Small intestine (tissue), 7 donors: ENCODE measurements at regions not wholly inside any gene's neighbourhood (a gene's known extent, or its start where the extent isn't known, plus 50 kb on each side); places are given as distances from the start of the nearest gene placed in this dataset.

Experiments used
- DNase-seq, 2 donors: peaks; one replicate each; pipeline versions ENCODE4 v3.0.0 to v3.0.0-alpha.2; 2013
- FAIRE-seq: peaks from 2 replicates; lab custom pipeline; 2012; peaks lifted over from hg19 to GRCh38; lab: Jason Lieb, UNC
- H3K27ac ChIP-seq, 3 donors: one replicate each; pipeline ENCODE4 v1.5.1; 2013; ENCODE audit warnings: low read length in 2 of 3, mild to moderate bottlenecking in 2 of 3, control low read depth in 1 of 3, inconsistent platforms in 1 of 3, low read depth in 1 of 3, moderate library complexity in 1 of 3
- H3K27me3 ChIP-seq, 3 donors: one replicate each; pipeline ENCODE4 v1.6.1; 2013; ENCODE audit warnings: low read length in 3 of 3, inconsistent platforms in 1 of 3; ENCODE audit not compliant: control insufficient read depth in 3 of 3, insufficient read depth in 3 of 3
- H3K36me3 ChIP-seq, 3 donors: one replicate each; pipeline ENCODE4 v1.6.1; 2013; ENCODE audit warnings: low read length in 3 of 3, inconsistent platforms in 1 of 3, low read depth in 1 of 3, mild to moderate bottlenecking in 1 of 3, moderate library complexity in 1 of 3; ENCODE audit not compliant: control insufficient read depth in 3 of 3, insufficient read depth in 2 of 3
- H3K4me1 ChIP-seq, 3 donors: one replicate each; pipeline ENCODE4 v1.6.1; 2013; ENCODE audit warnings: low read length in 2 of 3, inconsistent platforms in 1 of 3, low read depth in 1 of 3, mild to moderate bottlenecking in 1 of 3, moderate library complexity in 1 of 3; ENCODE audit not compliant: control insufficient read depth in 3 of 3, insufficient read depth in 2 of 3
- H3K4me3 ChIP-seq, 3 donors: one replicate each; pipeline ENCODE4 v1.5.1; 2013; ENCODE audit warnings: low read length in 3 of 3, control low read depth in 1 of 3, inconsistent platforms in 1 of 3, low read depth in 1 of 3, mild to moderate bottlenecking in 1 of 3, moderate library complexity in 1 of 3
- H3K9me3 ChIP-seq, 2 donors: one replicate each; pipeline ENCODE4 v1.6.1; 2013; ENCODE audit warnings: low read depth in 1 of 2, low read length in 1 of 2; ENCODE audit not compliant: control insufficient read depth in 2 of 2, insufficient read depth in 1 of 2
- WGBS, 3 donors: extraction: QIAGEN DNeasy Blood & Tissue Kit; methylation state at CpG; one replicate each; pipeline ENCODE4 v1.1.7; 2013; 5-methylcytosine and 5-hydroxymethylcytosine counted together
- donor health status: healthy with polysubstance abuse.
- donor health status: control.
- donor health status: control.
- donor health status: Bipolar disorder and iron deficiency.
- donor health status: healthy.

- no peaks in the 10 kb centered on the region for H3K36me3 ChIP-seq
- no peak overlapping the region for H3K4me3 ChIP-seq
- no peaks in the 10 kb centered on the region for H3K4me1 ChIP-seq
- no peak for DNase-seq
- WGBS, 3 donors: 60 to 68% (median 61%) methylated on average over 9 of the region's 9 CpGs
- no peak overlapping the region for H3K27ac ChIP-seq
- H3K27me3 ChIP-seq: no peaks in the 10 kb centered on the region
- H3K9me3 ChIP-seq: peaks cover 0 to 12% of the 10 kb centered on the region in 2 donors
- no peak for FAIRE-seq
Observed at GRCh38 chr10:2120746-2121145, 383.4 kb upstream of the ADARB2 start.

GRCh38 chr10:2119316-2119715, 382.0 kb upstream of the ADARB2 start:
- no peak for DNase-seq
- Histone ChIP-seq H3K4me1 (no peaks in the 10 kb centered on the region), H3K27ac (no peak overlapping the region), H3K36me3 (no peaks in the 10 kb centered on the region), H3K27me3 (no peaks in the 10 kb centered on the region), H3K4me3 (no peak overlapping the region), H3K9me3 (peaks cover 0 to 12% of the 10 kb centered on the region in 2 donors)
- WGBS, 3 donors: 79 to 88% (median 80%) methylated on average over 6 of the region's 6 CpGs
- FAIRE-seq: no peak

GRCh38 chr10:2118201-2118600, 380.9 kb upstream of the ADARB2 start:
- Histone ChIP-seq H3K9me3 (peaks cover 0 to 12% of the 10 kb centered on the region in 2 donors), H3K36me3 (no peaks in the 10 kb centered on the region), H3K27me3 (no peaks in the 10 kb centered on the region), H3K4me3 (no peak overlapping the region), H3K27ac (no peak overlapping the region), H3K4me1 (no peaks in the 10 kb centered on the region)
- no peak for DNase-seq
- WGBS, 3 donors: 91 to 99% (median 94%) methylated on average over 3 of the region's 3 CpGs
- FAIRE-seq: no peak

- DNase-seq (no peak), FAIRE-seq (no peak)
- Histone ChIP-seq H3K27ac (no peak overlapping the region), H3K9me3 (peaks cover 0 to 12% of the 10 kb centered on the region in 2 donors), H3K36me3 (no peaks in the 10 kb centered on the region), H3K4me1 (no peaks in the 10 kb centered on the region), H3K4me3 (no peak overlapping the region), H3K27me3 (no peaks in the 10 kb centered on the region)
- 88 to 100% (median 100%) methylated on average over 1 of the region's 1 CpG for WGBS, 3 donors
Observed at GRCh38 chr10:2117641-2118040, 380.3 kb upstream of the ADARB2 start.

- H3K9me3 ChIP-seq: peaks cover 0 to 4% of the 10 kb centered on the region in 2 donors
- H3K36me3 ChIP-seq: no peaks in the 10 kb centered on the region
- FAIRE-seq (no peak), DNase-seq (no peak)
- no peaks in the 10 kb centered on the region for H3K27me3 ChIP-seq
- 71 to 78% (median 72%) methylated on average over 8 of the region's 8 CpGs for WGBS, 3 donors
- no peak overlapping the region for H3K27ac ChIP-seq
- no peak overlapping the region for H3K4me3 ChIP-seq
- no peaks in the 10 kb centered on the region for H3K4me1 ChIP-seq
Observed at GRCh38 chr10:2111965-2112364, 374.6 kb upstream of the ADARB2 start.

GRCh38 chr10:2108496-2108895, 371.2 kb upstream of the ADARB2 start:
- H3K27ac ChIP-seq: no peak overlapping the region
- no peaks in the 10 kb centered on the region for H3K4me1 ChIP-seq
- no peaks in the 10 kb centered on the region for H3K9me3 ChIP-seq
- no peaks in the 10 kb centered on the region for H3K36me3 ChIP-seq
- no peak overlapping the region for H3K4me3 ChIP-seq
- DNase-seq: no peak
- WGBS, 3 donors: 89 to 95% (median 92%) methylated on average over 1 of the region's 1 CpG
- no peak for FAIRE-seq
- H3K27me3 ChIP-seq: no peaks in the 10 kb centered on the region

- WGBS, 3 donors: 67 to 80% (median 77%) methylated on average over 2 of the region's 2 CpGs
- DNase-seq (no peak), FAIRE-seq (no peak)
- no peaks in the 10 kb centered on the region for H3K27me3 ChIP-seq
- no peak overlapping the region for H3K4me3 ChIP-seq
- H3K36me3 ChIP-seq: no peaks in the 10 kb centered on the region
- no peaks in the 10 kb centered on the region for H3K4me1 ChIP-seq
- no peak overlapping the region for H3K27ac ChIP-seq
- H3K9me3 ChIP-seq: no peaks in the 10 kb centered on the region
Observed at GRCh38 chr10:2106641-2107040, 369.3 kb upstream of the ADARB2 start.

GRCh38 chr10:2099321-2099720, 362.0 kb upstream of the ADARB2 start:
- Histone ChIP-seq H3K4me3 (no peak overlapping the region), H3K36me3 (no peaks in the 10 kb centered on the region), H3K4me1 (no peaks in the 10 kb centered on the region), H3K27me3 (no peaks in the 10 kb centered on the region), H3K27ac (no peak overlapping the region), H3K9me3 (peaks cover 0 to 2% of the 10 kb centered on the region in 2 donors)
- DNase-seq (no peak), FAIRE-seq (no peak)
- WGBS, 3 donors: 84 to 91% (median 89%) methylated on average over 16 of the region's 16 CpGs

- Histone ChIP-seq H3K4me3 (no peak overlapping the region), H3K9me3 (peaks cover 0 to 2% of the 10 kb centered on the region in 2 donors), H3K36me3 (no peaks in the 10 kb centered on the region), H3K27me3 (no peaks in the 10 kb centered on the region), H3K4me1 (no peaks in the 10 kb centered on the region), H3K27ac (no peak overlapping the region)
- DNase-seq (no peak), FAIRE-seq (no peak)
- 82 to 89% (median 88%) methylated on average over 10 of the region's 10 CpGs for WGBS, 3 donors
Observed at GRCh38 chr10:2097937-2098336, 360.6 kb upstream of the ADARB2 start.
